Middle frontal gyrus (tissue), 1 donor: ENCODE measurements at regions not wholly inside any gene's neighbourhood (a gene's known extent, or its start where the extent isn't known, plus 50 kb on each side); places are given as distances from the start of the nearest gene placed in this dataset.
"Not testable (repeated sequence)": the region's sequence is repeated elsewhere in the genome, so short reads cannot be mapped to it uniquely, and the experiment has no call there.

ENCODE experiments used
- DNase-seq: peaks from one replicate; pipeline ENCODE4 v3.0.0-alpha.2; 2015; ENCODE audit warnings: low spot score; ENCODE audit errors: extremely low spot score

- no peak for DNase-seq
These were observed 183.9 kb downstream of the MYRFL start for GRCh38 chr12:70008944-70009343.

DNA sequence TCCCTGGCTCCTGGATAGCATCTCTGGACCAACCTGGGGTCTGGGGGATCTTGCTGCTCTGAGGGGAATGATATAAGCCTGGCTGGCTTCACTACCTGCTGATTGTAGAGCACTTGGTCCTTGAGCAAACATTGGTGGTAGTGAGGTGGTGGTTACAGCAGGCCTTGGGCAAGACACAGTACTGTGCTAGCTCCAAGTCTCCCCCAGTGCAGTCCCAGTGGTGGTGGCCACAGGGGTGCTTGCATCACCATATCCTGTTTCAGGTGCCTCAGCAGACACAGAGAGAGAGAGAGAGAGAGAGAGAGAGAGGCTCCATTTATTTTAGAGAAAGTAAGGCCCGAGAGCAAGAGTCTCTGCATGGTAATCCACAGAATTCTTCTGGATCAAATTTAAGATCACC lies 186.3 kb downstream of the MYRFL start:
- no peak for DNase-seq

DNA sequence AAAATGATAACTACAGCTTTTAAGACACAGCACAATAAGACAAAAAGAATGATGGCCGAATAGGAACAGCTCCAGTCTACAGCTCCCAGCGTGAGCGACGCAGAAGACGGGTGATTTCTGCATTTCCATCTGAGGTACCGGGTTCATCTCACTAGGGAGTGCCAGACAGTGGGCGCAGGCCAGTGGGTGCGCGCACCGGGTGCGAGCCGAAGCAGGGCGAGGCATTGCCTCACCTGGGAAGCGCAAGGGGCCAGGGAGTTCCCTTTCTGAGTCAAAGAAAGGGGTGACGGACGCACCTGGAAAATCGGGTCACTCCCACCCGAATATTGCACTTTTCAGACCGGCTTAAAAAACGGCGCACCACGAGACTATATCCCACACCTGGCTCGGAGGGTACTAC lies 188.0 kb downstream of the MYRFL start:
- DNase-seq: not testable (repeated sequence)

GRCh38 chr12:70028515-70028914 lies 203.5 kb downstream of the MYRFL start:
- DNase-seq: no peak

DNA sequence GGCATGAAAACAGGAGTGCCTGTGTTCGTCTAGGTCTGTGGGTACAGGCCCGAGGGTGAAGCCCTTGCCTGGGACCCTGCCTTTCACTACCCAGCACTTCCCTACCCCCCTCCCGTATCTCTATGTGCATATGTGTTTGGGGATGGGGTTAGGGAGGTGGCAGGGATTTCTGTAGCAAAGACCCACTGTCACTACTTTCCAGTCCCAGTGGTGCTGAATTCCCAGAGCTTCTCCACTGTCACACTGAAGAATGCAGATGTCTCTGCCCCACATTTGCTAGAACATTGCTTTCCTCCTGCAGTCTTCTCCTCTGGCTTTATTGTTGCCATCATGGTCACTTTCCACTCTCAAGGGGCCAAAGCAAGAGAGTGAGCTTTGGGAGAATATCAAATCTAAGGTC lies 203.9 kb downstream of the MYRFL start:
- DNase-seq: no peak

- no peak for DNase-seq
These were observed 206.0 kb downstream of the MYRFL start for GRCh38 chr12:70031046-70031445.

GRCh38 chr12:70032076-70032475 lies 207.0 kb downstream of the MYRFL start:
- DNase-seq: no peak

GRCh38 chr12:70033310-70033709 lies 208.3 kb downstream of the MYRFL start:
- no peak for DNase-seq

- no peak for DNase-seq
These were observed 203.1 kb upstream of the CNOT2 start for GRCh38 chr12:70040141-70040540.

DNA sequence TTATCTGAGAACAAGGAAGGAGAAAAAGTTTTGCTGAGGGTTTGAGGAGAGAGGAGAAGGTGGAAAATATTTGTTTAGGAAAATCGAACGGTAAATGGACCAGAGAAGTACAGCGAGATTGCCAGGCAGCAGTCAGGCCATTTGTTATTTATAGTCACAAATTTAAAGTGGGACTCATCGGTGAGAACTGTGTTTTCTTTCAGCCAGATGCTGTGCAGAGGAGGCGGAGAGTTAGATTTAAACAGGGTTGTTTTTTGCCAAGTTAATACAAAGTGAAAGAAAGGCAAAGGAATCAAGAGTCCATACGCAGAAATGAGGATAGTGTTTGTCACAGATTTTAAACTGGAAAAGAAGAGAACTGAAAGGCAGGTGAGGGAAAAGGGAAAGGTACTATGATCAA lies 200.6 kb upstream of the CNOT2 start:
- DNase-seq: no peak

DNA sequence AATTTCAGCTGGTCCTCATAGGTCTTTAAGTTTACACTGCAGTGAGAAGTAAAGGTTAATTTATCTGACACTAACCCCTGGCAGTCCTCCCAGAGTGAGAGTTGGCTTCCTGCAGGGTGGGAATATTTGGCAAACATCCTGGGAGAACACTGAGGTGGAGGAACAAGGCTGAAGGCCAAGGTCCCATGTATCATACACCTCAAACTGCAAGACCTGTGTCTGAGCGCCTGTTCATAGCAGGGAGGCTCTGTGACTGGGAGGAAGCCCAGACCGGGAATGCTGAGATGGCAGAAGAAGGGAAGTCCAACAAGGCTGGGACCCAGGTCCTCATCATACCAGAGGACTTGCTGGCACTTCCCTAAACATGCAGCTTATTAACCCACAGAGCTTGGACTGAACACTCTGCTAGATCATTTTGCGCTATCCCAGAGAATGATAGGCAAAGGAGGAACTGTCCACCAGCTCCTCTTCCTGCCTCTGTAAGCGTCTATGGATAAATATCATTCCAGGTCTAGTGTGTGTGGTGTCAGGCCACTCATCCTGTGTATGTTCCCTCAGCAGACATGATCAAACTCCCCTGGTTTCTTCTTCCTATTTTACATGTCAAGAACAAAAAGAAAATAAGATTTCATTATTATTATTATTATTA lies 199.6 kb upstream of the CNOT2 start:
- no peak for DNase-seq

DNA sequence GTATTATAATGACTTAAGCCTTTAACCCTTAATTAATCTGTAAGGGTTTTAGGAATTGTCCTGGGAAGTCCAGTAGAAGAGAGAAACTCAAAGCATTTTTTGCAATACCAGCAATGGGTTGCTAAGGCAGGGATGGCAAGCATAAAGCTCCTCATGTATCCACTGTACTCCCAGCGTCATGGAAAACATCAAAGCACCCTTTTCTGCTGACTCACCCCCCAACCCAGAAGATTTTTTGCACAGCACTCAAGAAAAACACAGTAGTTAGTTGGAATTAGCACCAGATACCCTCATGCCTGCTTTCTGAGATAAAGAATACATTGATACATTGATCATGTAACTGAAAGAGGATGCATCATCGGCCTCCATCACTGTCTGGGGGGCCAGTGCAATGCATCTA lies 199.1 kb upstream of the CNOT2 start:
- DNase-seq: no peak

DNA sequence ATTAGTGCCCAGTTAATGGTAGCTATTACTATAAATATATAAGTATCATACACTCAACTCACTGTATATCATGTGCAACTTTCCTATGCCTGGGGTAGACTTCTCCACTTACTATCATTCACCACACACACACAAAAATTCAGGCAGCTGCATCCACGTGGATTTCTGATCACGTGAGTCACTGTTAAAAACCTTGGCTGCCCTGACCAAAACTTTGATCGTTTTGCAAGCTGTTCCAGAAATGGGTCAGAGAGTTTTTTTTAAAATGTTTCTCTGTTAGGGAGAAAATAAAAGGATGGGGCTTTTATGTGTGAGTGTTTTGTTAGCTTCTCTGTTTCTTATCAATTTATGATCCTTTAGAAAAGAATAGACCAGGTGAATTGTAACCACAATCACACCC lies 198.2 kb upstream of the CNOT2 start:
- DNase-seq: no peak

- DNase-seq: no peak
These were observed 197.7 kb upstream of the CNOT2 start for GRCh38 chr12:70045514-70045913.

DNA sequence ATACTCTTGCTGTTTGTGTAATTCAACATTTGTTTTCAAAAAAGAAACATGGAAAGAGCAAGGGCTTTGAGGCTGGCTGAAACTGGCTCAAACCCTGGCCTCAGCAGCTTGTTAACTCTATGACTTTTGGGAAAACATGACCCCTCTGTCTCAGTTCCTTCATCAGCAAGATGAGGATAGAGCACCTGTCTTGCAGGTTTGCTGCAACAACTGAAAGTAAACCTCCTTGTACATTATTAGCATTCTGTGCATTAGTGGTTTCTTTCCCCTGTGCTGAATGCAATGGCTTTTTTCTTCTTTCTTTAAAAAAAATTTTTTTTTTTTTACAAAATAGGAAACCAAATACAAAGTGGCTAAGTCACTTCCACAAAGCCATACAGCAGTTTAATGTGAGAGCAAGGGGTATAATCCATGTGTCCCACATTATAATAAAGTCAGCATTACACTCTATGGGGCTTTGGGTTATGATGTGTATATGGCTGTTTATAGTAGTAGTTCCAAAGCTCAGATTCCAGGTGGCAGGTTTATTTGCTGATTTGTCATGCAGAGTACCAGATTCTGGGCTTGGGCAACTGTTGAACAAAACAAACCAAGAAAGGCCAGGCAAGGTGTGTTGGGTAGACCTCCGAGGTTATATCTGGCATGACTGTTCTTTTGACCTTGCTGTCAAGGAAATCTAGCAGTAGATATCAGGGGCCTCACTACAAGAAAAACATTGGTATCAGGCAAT lies 194.5 kb upstream of the CNOT2 start:
- DNase-seq: no peak

GRCh38 chr12:70049596-70050360 lies 193.5 kb upstream of the CNOT2 start:
- no peak for DNase-seq

GRCh38 chr12:70052476-70052875 lies 190.8 kb upstream of the CNOT2 start:
- no peak for DNase-seq

DNA sequence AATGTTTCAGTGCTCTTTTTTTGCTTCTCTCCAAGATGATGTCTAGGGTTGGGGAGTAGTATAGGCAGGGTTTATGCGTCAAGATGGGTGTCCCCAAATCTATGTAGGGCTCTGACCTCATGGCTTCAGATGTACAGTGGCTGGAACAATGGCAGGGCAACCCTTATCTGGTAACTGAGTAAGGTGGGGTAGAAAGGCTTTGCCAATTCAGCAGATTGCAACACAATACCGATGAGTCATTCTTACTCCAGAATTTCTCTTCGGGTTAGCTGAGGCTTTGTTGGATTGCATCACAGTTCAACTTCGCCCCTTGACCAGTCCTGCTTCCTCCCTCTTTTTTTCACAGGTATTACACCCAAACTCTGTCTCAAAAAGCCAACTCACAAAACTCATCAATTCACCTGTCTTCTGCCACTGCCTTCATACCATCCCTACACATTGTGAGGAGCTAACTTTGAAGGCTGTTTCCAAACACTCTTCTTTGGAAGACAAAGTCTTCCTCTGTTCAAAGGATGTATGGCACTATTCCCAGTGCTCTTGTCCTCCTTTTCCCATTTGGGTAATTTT lies 190.2 kb upstream of the CNOT2 start:
- no peak for DNase-seq

DNA sequence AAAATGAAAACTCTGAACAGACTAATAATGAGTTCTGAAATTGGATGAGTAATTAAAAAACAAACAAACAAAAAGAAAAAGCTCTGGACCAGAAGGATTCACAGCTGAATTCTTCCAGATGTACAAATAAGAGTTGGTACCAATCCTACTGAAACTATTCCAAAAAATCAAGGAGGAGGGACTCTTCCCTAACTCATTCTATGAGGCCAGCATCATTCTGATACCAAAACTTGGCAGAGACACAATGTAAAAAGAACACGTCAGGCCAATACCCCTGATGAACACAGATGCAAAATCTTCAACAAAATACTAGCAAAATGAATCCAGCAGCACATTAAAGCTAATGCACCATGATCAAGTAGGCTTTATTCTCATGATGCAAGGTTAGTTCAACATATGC lies 183.9 kb upstream of the CNOT2 start:
- DNase-seq: no peak

DNA sequence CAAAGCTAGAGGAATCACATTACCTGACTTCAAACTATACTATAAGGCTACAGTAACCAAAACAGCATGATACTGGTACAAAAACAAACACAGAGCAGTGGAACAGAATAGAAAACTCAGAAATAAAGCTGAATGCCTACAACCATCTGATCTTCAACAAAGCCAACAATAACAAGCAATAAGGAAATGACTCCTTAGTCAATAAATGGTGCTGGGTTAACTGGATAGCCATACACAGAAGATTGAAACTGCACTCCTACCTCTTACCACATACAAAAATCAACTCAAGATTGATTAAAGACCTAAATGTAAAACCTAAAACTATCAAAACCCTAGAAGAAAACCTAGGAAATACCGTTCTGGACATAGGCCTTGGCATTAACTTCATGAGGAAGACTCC lies 182.6 kb upstream of the CNOT2 start:
- no peak for DNase-seq

DNA sequence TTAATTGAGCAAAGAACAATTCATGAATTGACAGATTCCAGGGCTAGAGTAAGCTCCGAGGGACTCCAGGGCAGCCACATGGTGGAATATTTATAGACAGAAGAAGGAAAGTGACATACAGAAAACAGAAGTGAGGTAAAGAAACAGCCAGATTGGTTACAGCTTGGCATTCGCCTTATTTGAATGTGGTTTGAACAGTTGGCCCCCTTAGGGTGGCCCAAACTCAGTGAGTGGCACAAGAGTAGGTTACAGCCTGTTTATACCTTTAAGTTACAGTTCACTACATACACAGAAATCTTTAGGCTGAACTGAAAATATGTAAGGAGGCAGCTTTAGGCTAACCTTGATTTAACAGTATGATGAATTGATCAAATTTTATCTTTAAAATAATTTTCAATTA lies 174.5 kb upstream of the CNOT2 start:
- no peak for DNase-seq
